HuH-7 (cell line): ENCODE measurements at regions not wholly inside any gene's neighbourhood (a gene's known extent, or its start where the extent isn't known, plus 50 kb on each side); places are given as distances from the start of the nearest gene placed in this dataset.
"Not testable (repeated sequence)": the region's sequence is repeated elsewhere in the genome, so short reads cannot be mapped to it uniquely, and the experiment has no call there.

Source experiments
- DNase-seq: peaks from one replicate; pipeline ENCODE4 v3.0.0; 2011; ENCODE audit warnings: low spot score

DNA sequence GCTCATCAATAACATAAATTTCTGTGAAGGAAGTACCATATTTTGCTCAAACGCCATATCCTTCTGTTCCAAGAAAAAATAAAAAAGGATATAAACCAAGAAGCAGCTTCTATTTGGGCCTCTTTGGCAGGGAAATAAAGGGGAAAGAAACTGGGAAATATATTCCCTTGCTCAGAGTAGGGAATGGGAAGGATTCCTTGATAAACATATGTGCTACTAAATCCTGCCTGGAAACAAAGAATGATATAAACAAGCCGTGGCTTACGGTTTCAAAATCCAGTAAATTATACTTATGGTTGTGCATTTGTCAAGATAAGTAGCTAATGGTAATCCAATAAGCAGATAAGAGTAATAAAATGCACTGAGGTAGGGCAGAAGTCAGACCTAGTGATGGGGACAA is 481.6 kb downstream of the NTRK2 start:
- no peak for DNase-seq

GRCh38 chr9:85147046-85147640 is 477.6 kb downstream of the NTRK2 start:
- no peak for DNase-seq

GRCh38 chr9:85142968-85143367 is 473.4 kb downstream of the NTRK2 start:
- DNase-seq, result peak; percentile 13

DNA sequence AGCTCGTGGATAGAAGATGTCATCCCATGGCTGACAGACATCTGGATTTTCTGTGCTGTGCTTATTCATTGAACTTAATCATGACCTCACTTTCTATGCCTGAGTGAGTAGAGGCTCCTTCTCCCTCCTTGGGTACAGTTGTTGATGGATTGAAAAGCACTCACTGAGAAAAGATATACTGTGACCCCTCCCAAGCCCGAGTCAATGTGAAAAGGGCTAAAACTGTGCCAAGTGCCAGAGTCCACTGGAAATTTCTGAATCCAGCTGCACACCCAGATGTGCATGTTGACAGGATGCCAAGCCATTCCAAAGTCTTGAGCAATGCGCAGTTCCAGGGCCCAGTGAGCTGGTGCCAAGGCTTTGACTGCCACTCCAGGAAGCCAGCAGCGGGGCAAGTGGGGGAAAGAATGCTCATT is 473.0 kb downstream of the NTRK2 start:
- DNase-seq, result no peak

DNA sequence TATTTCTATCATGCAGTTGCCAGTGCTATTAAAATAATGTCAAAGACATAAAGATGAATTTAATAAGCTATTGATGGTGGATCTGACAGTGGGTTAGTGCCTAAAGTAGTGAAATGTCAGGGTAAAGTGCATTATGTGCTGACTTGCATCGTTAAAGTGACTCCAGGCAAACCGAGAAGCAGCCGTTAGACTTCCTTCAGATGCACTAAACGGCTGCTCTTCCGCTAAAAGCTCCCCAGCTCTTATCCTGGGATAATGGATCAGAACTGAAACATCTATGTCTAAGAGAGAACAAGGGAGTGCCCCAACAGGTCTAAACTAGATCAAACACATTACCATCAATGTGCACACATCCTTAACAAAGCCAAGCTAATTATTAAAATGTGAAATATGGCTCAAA is 468.2 kb downstream of the NTRK2 start:
- no peak for DNase-seq

GRCh38 chr9:85136987-85137386 is 467.5 kb downstream of the NTRK2 start:
- no peak for DNase-seq

DNA sequence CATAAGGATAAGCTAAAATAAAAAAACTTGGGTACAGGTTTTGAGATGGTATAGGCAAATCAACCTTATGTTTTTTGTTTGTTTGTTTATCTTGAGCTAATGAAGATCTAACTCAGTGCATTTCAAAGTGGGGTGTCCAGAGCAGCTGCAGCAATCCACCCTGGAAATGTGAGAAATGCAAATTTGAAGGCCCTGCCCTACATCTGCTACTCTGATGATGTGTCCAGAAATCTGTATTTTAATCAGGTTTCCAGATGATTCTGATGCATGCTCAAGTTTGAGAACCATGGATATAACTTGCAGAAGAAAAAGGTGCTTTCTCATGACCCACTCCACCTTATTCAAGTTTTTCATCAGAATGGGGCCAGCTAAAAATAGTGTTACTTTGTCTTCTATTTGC is 467.0 kb downstream of the NTRK2 start:
- DNase-seq, result no peak

- DNase-seq, result no peak
Measured at GRCh38 chr9:85130764-85131163, 461.2 kb downstream of the NTRK2 start.

- no peak for DNase-seq
Measured at GRCh38 chr9:85130260-85130659, 460.7 kb downstream of the NTRK2 start.

DNA sequence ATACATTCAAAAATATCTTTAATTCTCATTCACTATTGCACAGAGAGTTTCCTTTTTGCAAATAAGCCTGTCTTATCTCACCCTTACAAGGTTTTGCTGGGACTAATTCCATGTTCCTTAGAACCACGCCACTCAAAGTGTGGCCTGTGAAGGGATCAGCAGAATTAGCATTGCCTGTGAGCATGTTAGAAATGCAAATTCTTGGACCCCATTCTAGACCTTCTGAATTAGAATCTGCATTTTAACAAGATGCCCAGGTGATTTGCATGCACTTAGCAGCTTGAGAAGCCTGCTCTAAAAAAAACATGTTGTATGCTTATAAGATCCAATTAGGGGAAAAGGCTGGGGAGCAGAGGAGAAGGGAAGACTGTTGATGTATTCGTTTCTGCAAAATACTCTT is 460.0 kb downstream of the NTRK2 start:
- no peak for DNase-seq

DNA sequence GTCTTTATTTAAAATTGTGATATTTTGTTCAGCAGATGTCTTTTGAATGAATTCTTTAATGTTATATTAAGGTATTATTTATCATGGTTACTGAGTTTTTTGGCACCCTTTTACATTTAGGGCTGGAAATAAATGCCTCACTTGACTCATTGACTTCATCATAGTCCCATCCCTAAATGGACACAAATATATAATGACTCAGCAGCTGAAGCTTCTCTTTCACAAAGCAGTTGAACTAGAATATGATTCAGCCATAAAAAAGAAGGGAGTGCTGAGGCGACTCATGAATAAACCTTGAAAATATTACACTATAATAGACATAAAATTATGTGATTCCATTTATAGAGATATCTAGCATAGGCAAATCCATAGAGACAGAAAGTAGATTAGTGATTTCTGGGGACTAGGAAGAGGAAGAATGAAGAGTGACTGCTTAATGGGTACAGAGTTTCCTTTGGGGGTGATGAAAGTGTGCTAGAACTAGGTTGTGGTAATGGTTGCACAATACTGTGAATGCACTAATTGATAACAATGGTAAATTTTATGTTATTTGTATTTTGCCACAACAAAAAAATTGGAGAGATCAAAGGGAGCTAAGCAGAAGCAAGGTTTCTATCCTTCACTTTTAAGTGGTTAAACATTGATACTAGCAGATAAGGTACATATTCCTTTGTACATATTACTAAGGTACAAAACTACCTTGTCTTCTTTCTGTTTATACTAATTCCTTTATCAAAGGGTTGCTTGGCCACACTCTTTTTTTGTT is 449.6 kb downstream of the NTRK2 start:
- no peak for DNase-seq

DNA sequence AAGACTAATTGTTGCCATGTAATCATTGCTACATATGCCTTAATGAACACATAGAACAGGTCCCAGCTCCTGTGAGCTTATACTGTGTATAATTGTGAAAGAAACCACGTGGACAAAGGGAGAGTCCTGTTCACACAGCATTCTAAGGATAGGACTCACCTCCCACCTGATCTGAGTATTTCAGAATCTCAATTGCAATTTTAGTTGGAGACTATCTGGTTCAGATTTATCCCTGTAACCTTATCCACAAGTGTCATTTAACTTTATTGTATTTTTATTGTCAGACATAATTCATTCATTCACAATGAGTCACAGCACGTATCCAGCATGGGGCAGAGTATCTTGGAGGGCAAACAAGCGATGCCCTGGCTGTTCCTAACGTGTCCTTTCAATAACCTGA is 448.3 kb downstream of the NTRK2 start:
- no peak for DNase-seq

- no peak for DNase-seq
Measured at GRCh38 chr9:85115473-85115872, 445.9 kb downstream of the NTRK2 start.

DNA sequence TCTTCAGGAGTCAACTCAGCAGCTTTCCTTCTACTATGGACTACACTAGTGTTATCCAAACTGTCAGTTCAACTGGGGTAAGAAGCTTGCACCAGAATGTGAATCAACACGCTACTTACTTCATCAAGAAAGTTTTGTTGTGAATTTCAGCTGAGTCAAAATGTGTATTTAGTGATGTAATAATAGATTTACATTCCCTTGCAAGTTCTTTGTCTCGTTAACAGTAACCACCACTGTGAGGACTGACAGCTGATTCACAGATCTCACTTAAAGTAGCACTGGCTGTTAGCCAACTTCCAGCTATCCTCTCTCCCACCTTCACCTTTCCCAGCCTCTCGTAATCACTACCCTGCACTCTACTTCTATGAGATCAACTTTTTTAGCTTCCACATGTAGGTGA is 445.3 kb downstream of the NTRK2 start:
- DNase-seq, result no peak

GRCh38 chr9:85112933-85113418 is 443.4 kb downstream of the NTRK2 start:
- no peak for DNase-seq

GRCh38 chr9:85112391-85112790 is 442.9 kb downstream of the NTRK2 start:
- no peak for DNase-seq

DNA sequence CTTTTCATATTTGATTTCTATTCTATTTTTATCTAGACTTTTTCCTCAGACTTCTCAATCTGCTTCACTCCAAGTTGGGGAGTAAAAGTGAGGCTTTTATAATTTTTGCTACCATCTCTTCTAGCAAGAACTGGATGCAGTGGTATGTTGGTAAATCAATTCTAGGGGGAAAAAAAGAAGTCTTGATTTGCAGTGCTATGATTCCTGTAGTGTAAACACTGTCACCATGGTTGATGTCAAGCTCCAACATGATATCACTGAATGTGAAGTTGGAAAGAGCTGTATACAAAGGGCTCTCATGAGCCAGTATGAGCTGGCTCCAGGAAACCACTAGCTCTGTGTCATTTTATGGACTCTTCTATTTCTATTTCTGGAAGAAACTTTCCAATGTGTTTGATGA is 439.2 kb downstream of the NTRK2 start:
- no peak for DNase-seq

DNA sequence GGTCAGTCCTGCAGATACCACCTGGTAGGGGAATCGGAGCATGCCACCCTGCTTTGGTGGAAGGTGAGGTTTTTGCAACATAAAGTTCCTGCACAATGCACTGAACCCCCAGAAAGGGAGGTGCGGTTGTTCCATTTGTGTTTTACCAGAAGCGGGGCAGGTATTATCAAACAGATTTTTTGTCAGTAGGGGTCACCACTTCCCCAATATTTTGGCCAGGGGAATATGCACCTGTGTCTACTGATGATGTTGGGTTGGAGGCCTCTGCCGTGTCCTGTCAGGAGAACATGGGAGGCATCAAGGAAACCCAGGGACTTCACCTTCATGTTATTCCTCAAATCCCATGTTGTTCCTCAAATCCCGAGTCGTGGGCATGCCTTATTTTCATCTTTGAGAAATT is 438.7 kb downstream of the NTRK2 start:
- DNase-seq, result no peak

GRCh38 chr9:85089188-85089969 is 419.9 kb downstream of the NTRK2 start:
- no peak for DNase-seq

GRCh38 chr9:85081963-85082362 is 412.4 kb downstream of the NTRK2 start:
- no peak for DNase-seq

- DNase-seq, result no peak
Measured at GRCh38 chr9:85079349-85079748, 409.8 kb downstream of the NTRK2 start.

DNA sequence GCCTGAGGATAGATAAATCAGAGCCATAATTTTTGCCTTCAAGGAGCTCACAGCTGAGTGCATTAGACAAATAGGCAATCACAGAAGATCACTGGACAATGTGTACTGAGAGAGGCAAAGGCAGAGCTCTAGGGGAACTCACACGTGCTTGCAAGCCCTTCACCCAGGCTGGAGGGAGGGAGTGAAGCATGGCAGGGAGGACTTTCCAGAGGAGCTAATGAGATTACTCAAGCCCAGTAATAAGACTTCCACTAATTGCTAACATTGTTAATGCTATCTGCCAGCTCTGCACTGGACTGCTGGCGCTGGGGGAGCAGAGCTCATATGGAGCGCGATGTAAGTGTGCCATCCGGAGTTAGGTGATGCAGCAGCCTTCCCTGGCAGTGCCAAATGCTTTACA is 408.4 kb downstream of the NTRK2 start:
- DNase-seq, result no peak

DNA sequence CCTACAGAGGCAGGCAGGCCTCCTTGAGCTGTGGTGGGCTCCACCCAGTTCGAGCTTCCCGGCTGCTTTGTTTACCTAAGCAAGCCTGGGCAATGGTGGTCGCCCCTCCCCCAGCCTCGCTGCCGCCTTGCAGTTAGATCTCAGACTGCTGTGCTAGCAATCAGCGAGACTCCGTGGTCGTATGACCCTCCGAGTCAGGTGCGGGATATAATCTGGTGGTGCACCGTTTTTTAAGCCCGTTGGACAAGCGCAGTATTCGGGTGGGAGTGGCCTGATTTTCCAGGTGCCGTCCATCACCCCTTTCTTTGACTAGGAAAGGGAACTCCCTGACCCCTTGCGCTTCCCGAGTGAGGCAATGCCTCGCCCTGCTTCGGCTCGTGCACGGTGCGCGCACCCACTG is 407.6 kb downstream of the NTRK2 start:
- not testable (repeated sequence) for DNase-seq
